NOMO-1 treated with DMSO at 0.1 percent for 48 hours (cell line): ENCODE measurements at regions not wholly inside any gene's neighbourhood (a gene's known extent, or its start where the extent isn't known, plus 50 kb on each side); places are given as distances from the start of the nearest gene placed in this dataset.

Source experiments
- DNase-seq: peaks from one replicate; lab custom pipeline; 2025; ENCODE audit not compliant: unreplicated experiment; lab: John Stamatoyannopoulos, UW

- DNase-seq = no peak
These were observed 383.5 kb downstream of the C6orf118 start for GRCh38 chr6:164925681-164926530.

DNA sequence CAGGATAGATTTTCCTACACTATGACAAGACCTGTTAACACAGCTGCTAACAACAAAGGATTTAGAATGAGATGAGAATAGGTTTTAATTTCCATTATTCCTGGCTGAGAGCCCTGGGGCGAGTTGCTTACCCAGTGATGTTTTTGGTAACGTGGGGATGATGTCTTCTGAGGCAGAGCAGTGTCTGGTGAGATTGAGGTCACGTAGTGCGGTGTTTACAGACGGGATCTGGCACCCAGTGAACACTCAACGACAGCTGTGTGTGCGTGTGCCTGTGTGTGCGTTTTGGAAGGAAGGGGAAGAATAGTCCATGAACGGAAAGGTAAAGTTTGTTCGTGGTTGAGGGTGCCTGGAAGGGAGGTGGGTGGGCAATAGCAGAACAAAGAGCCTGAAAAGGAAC is 384.7 kb downstream of the C6orf118 start:
- no peak for DNase-seq

GRCh38 chr6:164917211-164917610 is 392.2 kb downstream of the C6orf118 start:
- no peak for DNase-seq

DNA sequence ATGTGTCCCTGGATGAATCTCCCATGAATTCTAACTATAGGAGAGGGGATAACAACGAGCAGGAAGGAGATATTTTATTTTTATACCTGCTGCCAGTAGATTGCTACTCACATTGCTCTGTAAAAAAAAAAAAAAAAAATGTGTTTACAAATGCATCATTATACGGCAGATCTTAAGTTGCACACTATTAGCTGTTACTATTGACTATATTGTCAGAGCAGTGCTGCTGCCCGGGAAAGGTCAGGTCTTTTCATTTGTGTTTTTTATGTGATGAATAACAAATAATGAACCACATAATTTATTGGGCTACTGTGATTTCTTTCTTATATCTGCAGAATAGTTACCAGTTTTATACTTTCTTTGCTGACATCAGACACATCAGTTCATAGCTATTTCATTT is 393.3 kb downstream of the C6orf118 start:
- no peak for DNase-seq

- no peak for DNase-seq
These were observed 397.4 kb downstream of the C6orf118 start for GRCh38 chr6:164911873-164912580.

DNA sequence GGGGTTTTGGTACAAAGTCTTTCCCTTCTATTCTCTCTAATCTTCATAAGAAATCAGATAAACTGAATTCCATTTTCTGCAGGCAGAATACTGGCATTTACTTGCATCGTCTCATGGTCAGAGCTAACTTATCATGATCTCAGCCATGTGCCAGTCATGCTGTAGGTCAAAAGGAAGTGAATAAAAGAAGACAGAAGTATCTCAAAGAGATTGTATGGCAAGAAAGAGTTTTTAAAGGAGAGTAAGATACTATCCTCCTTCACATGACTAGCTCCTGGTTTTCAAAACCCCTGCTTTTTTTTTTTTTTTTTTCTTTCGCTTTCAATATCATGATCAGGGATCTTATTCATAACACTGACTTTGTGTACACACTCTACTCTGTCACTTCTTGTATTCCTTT is 398.3 kb downstream of the C6orf118 start:
- DNase-seq = no peak

DNA sequence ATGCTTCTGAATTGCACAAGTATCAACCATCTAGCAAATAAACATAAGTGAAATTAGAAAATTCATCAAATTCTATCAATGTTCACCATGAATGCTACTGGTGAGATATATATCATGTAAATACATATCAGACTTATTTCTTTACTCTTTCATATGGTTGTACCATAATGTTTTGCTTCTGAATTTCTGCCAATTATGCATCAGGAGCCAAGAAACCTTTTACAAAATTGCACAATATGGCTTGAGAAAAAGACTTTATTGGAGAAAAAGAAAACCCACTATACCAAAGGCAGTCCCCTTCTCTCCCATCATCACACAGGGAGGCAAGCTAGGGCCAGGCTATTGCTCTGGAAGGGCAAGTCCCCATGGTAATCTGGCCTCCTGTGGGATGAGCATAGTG is 402.6 kb downstream of the C6orf118 start:
- DNase-seq = no peak

DNA sequence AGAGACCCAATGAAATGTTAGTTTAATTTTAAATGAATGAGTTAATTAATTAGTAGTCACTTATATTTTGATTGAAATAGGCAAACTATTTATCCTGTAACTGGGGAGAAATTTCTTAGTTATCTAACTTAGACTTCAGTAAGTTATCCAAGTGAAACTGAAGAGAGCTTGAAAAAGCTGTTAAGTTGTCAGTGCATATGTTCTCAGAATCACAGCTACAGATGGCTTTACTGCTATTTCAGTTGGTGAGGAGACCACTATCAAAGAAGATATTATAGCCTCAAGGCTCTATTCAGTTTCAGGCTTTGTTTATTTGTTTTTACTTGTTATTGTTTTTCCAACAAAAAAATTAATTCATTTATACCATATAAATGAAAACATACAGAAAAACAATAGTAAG is 404.1 kb downstream of the C6orf118 start:
- DNase-seq = no peak

GRCh38 chr6:164898412-164898811 is 411.0 kb downstream of the C6orf118 start:
- no peak for DNase-seq

GRCh38 chr6:164897523-164898235 is 411.7 kb downstream of the C6orf118 start:
- no peak for DNase-seq

- DNase-seq = no peak
These were observed 419.4 kb downstream of the C6orf118 start for GRCh38 chr6:164889980-164890379.

- no peak for DNase-seq
These were observed 421.7 kb downstream of the C6orf118 start for GRCh38 chr6:164887660-164888059.

DNA sequence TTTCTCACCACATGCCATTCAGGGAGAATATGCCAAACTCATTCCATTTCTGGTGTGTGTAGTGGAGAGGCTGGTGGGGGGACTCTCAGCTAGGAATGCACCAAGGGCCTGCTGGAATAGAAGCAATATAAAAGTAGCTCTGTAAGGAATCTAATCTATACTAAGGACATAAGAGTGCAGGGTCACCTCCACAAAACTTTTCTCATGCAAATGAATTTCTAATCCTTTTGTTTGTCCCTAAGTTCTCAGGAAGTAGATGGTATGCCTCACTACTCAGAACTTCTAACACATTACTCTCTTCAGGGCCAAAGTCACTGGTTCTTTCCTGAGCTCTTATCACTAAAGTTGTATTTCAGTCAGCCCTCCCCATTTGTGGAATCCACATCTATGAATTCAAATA is 427.2 kb downstream of the C6orf118 start:
- DNase-seq = no peak

GRCh38 chr6:164871783-164872182 is 437.6 kb downstream of the C6orf118 start:
- no peak for DNase-seq

- DNase-seq = no peak
These were observed 439.2 kb downstream of the C6orf118 start for GRCh38 chr6:164870164-164870563.

DNA sequence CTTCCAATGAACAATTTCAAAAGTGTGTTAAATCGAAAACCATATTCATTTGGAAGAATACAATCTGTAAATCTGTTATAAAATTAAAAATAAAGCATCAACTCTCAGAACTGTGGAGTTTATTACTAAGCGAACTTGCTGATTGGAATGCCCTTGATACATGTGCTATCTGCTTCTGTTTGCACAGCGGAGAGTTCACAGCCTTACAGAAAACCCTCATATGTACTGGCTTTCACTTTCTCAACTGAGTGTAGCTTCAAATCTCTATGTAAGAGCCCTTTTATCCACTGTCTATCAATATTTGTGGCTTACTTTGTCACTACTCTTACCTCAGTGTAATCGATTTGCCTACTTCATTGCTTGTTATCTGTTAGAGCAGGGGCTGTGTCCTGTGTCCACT is 447.4 kb downstream of the C6orf118 start:
- DNase-seq = no peak

DNA sequence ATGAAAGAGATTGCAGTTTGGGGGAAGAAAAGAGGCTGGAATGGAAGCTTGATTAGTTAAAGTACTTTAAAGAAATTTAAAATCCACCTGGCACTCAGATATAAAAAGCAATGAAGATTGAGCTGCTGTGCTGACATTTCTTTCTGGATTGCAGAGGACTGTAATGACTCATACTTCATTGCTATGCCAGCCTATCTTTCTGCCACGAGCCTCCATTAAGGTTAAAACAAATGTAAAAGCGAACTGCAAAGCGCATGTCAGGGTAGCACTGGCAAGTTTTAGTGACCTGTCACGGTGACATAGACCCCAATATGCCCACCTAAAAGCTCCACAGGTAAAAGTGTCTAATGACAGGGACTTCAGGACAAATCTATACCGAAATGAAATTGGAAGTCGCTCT is 449.6 kb downstream of the C6orf118 start:
- DNase-seq = no peak

DNA sequence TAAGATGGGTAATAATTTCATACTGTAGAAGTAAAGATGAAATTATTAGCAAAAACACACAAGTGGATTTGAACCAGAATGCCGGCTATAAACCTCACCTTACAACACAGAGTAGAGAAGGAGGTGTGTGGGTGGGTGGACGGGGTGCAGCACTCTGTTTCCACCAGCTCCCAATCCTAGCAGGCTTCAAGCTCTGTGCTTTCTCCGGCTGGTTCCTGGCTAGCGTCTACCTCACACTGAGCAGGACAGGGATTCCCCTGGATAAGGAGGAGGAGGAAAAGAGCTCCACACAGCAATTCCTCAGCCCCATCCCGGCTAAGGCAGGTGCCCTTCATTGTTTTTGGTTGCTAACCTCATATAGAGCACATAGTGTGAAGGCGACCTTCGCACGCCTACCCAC is 453.3 kb downstream of the C6orf118 start:
- no peak for DNase-seq

DNA sequence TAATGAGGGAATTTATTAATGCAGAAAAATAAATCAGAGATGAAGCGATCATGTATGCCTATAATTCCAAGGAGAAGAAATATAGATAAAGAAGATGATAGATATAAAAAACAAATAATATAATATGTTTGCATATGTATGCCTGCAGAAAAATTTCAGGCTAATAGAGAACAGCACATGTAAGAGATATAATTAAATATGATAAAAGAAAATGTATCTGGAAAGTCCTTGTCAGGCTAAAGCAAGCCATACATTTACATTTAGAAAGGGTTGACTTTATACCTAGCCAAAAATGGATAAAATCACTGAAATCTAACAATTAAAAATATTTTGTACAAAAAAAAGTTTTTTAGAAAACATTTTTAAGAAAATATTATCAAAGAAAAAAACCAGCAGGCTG is 454.1 kb downstream of the C6orf118 start:
- no peak for DNase-seq

DNA sequence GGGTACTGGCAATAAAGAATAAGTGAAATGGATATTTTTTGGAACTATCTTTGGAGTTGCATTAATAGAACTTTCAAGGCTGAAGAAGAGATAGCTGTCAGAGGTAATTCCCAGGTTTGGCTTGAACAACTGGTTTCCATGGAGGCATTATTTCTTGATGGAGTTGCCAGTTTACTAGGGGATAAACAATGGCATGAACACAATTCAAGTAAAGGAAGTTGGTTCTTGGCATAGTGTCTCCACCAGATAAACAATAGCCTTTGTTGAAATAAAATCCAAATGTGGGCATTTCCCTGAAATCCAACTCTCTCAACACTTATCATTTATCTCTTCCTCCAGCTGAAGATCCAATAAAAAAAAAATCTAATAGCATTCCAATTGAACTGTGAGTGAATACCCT is 454.9 kb downstream of the C6orf118 start:
- DNase-seq = no peak

GRCh38 chr6:164845773-164846172 is 463.6 kb downstream of the C6orf118 start:
- DNase-seq = no peak

GRCh38 chr6:164842085-164842484 is 467.3 kb downstream of the C6orf118 start:
- DNase-seq = no peak
